ENCODE measurements at regions not wholly inside any gene's neighbourhood (a gene's known extent, or its start where the extent isn't known, plus 50 kb on each side); places are given as distances from the start of the nearest gene placed in this dataset.

DNA sequence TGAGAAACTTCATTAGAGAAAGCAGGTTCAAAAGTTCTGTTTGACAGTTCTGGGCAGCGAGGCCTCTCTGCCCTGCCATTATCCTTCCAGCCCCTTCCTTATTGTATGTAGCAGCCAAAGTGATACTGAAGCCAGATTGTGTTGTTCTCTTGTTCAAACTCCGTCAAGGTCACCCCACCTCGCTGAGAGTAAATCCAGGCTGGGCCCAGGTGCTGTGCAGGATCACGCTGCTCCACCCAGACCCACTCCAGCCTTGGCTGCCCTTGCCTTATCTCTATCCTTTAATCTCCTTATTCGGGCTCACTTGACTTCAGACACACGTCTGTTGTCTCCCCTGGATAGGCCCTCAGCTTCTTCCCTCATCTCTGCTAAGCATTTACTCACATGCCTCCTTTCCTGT, 196.1 kb downstream of the CPS1 start:
- Histone ChIP-seq H3K79me2 (ENCODE audit: insufficient read depth, low read length) (no peaks in the 10 kb centered on the region), H3K4me3 (replicated peaks in 1 of 3; ENCODE audit: low read depth in 2 of 3, low read length in 3 of 3) (no peak overlapping the region), H3K9me3 (replicated peaks in 1 of 2; ENCODE audit: control insufficient read depth in 1 of 2, insufficient read depth in 1 of 2, low read length in 2 of 2) (no peaks in the 10 kb centered on the region), H3K27me3 (ENCODE audit: control insufficient read depth in 2 of 2, insufficient read depth in 2 of 2, low read length in 2 of 2) (no peaks in the 10 kb centered on the region), H3K4me1 (ENCODE audit: control insufficient read depth in 1 of 2, insufficient read depth in 2 of 2, low read length in 2 of 2) (no peaks in the 10 kb centered on the region), H3K9ac (ENCODE audit: insufficient read depth, low read length, poor library complexity, severe bottlenecking) (no peak overlapping the region), H3K27ac (ENCODE audit: low read depth in 1 of 2, low read length in 2 of 2) (no peak overlapping the region), H4K20me1 (ENCODE audit: insufficient read depth, low read length) (no peaks in the 10 kb centered on the region), H2AFZ (ENCODE audit: insufficient read depth, low read depth, low read length, poor library complexity, severe bottlenecking) (no peak overlapping the region), H3K36me3 (replicated peaks in 1 of 2; ENCODE audit: control insufficient read depth in 1 of 2, insufficient read depth in 2 of 2, low read length in 2 of 2) (no peaks in the 10 kb centered on the region), H3K4me2 (replicated peaks; ENCODE audit: extremely low read depth, low read length, poor library complexity, severe bottlenecking) (no peak overlapping the region)
- no peaks in the 10 kb centered on the region for H3K9me3 Mint-ChIP-seq
- WGBS (ENCODE audit: insufficient coverage), result 88% methylated on average over 5 of the region's 6 CpGs
- H3K36me3 Mint-ChIP-seq, result no peaks in the 10 kb centered on the region
- H3K4me3 Mint-ChIP-seq, result no peak overlapping the region
- H3K27ac Mint-ChIP-seq, result no peak overlapping the region
- TF ChIP-seq, protein P1, sequence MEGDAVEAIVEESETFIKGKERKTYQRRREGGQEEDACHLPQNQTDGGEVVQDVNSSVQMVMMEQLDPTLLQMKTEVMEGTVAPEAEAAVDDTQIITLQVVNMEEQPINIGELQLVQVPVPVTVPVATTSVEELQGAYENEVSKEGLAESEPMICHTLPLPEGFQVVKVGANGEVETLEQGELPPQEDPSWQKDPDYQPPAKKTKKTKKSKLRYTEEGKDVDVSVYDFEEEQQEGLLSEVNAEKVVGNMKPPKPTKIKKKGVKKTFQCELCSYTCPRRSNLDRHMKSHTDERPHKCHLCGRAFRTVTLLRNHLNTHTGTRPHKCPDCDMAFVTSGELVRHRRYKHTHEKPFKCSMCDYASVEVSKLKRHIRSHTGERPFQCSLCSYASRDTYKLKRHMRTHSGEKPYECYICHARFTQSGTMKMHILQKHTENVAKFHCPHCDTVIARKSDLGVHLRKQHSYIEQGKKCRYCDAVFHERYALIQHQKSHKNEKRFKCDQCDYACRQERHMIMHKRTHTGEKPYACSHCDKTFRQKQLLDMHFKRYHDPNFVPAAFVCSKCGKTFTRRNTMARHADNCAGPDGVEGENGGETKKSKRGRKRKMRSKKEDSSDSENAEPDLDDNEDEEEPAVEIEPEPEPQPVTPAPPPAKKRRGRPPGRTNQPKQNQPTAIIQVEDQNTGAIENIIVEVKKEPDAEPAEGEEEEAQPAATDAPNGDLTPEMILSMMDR (IDR thresholded peaks at IDR 0.05), result no peak
- H3K27me3 Mint-ChIP-seq (ENCODE audit: low read depth in 3 of 3), result no peaks in the 10 kb centered on the region
- DNase-seq, result no peak
- H3K4me1 Mint-ChIP-seq, result no peaks in the 10 kb centered on the region
- intact Hi-C loops (cut with micrococcal nuclease), result no loop called here

DNA sequence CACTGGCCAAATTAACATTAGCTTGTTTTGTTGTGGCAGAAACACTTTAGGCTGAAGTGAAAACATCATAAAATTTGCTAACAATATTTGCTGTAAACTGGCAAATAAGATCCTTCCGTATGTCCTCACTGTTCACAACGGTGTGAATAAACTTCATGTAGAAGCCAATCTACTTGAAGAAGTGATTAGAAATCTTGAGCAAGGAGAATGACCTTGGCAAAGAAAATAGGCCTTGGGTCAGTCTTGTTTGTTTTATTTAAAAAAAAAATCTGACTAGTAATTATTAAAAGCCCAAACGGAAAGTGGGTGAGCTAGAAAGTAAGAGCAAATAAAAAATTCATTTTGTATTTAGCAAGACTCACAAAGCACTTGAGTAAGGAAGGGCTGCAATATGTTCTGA, 197.0 kb downstream of the CPS1 start:
- no peak overlapping the region for H3K9ac ChIP-seq (ENCODE audit: insufficient read depth, low read length, poor library complexity, severe bottlenecking)
- H4K20me1 ChIP-seq (ENCODE audit: insufficient read depth, low read length), result no peaks in the 10 kb centered on the region
- TF ChIP-seq, protein P1 (IDR thresholded peaks at IDR 0.05), result no peak
- H3K4me1 ChIP-seq (ENCODE audit: control insufficient read depth in 1 of 2, insufficient read depth in 2 of 2, low read length in 2 of 2), result no peaks in the 10 kb centered on the region
- no peak overlapping the region for H3K27ac ChIP-seq (ENCODE audit: low read depth in 1 of 2, low read length in 2 of 2)
- intact Hi-C loops (cut with micrococcal nuclease), result no loop called here
- Mint-ChIP-seq H3K27me3 (ENCODE audit: low read depth in 3 of 3) (no peaks in the 10 kb centered on the region), H3K4me3 (no peak overlapping the region), H3K36me3 (no peaks in the 10 kb centered on the region), H3K4me1 (no peaks in the 10 kb centered on the region), H3K27ac (no peak overlapping the region), H3K9me3 (no peaks in the 10 kb centered on the region)
- no peaks in the 10 kb centered on the region for H3K27me3 ChIP-seq (ENCODE audit: control insufficient read depth in 2 of 2, insufficient read depth in 2 of 2, low read length in 2 of 2)
- no peak overlapping the region for H3K4me3 ChIP-seq (replicated peaks in 1 of 3; ENCODE audit: low read depth in 2 of 3, low read length in 3 of 3)
- 92% methylated on average over 2 of the region's 3 CpGs for WGBS (ENCODE audit: insufficient coverage)
- H3K36me3 ChIP-seq (replicated peaks in 1 of 2; ENCODE audit: control insufficient read depth in 1 of 2, insufficient read depth in 2 of 2, low read length in 2 of 2), result no peaks in the 10 kb centered on the region
- no peaks in the 10 kb centered on the region for H3K79me2 ChIP-seq (ENCODE audit: insufficient read depth, low read length)
- H3K4me2 ChIP-seq (replicated peaks; ENCODE audit: extremely low read depth, low read length, poor library complexity, severe bottlenecking), result no peak overlapping the region
- H2AFZ ChIP-seq (ENCODE audit: insufficient read depth, low read depth, low read length, poor library complexity, severe bottlenecking), result no peak overlapping the region
- DNase-seq, result no peak
- no peaks in the 10 kb centered on the region for H3K9me3 ChIP-seq (replicated peaks in 1 of 2; ENCODE audit: control insufficient read depth in 1 of 2, insufficient read depth in 1 of 2, low read length in 2 of 2)
